ENCODE measurements at regions not wholly inside any gene's neighbourhood (a gene's known extent, or its start where the extent isn't known, plus 50 kb on each side); places are given as distances from the start of the nearest gene placed in this dataset.

GRCh38 chr3:159800434-159801155, 188.0 kb upstream of the IL12A start:
- H3K27me3 ChIP-seq (replicated peaks; ENCODE audit: insufficient read depth, low read length): no peaks in the 10 kb centered on the region
- DNase-seq: no peak
- no peaks in the 10 kb centered on the region for H3K9me3 ChIP-seq (replicated peaks; ENCODE audit: insufficient read depth, low read length)
- H3K4me1 ChIP-seq (ENCODE audit: low read length): no peaks in the 10 kb centered on the region
- H3K9me2 ChIP-seq (replicated peaks; ENCODE audit: insufficient read depth, low read length): no peaks in the 10 kb centered on the region
- no peak for TF ChIP-seq CTCF (IDR thresholded peaks at IDR 0.05; ENCODE audit: low read length)
- no peak for TF ChIP-seq EZH2 (optimal IDR thresholded peaks at IDR 0.05; ENCODE audit: low read depth, low read length)
- TF ChIP-seq EZH2phosphoT487 (IDR thresholded peaks at IDR 0.05; ENCODE audit: low read length): no peak
- no peaks in the 10 kb centered on the region for H4K20me1 ChIP-seq (ENCODE audit: insufficient read depth, low read length)
- no peak overlapping the region for H3K27ac ChIP-seq (ENCODE audit: low read length)
- H3K4me3 ChIP-seq (ENCODE audit: low read length): no peak overlapping the region
- no peak overlapping the region for H2AFZ ChIP-seq (ENCODE audit: low read length)
- no peak overlapping the region for H3K9ac ChIP-seq (ENCODE audit: low read length)
- H3K79me2 ChIP-seq (ENCODE audit: low read length): no peaks in the 10 kb centered on the region
- no peaks in the 10 kb centered on the region for H3K36me3 ChIP-seq (replicated peaks; ENCODE audit: insufficient read depth, low read length)
- no peaks in the 10 kb centered on the region for H3F3A ChIP-seq (ENCODE audit: insufficient read depth, low read length)
- H3K4me2 ChIP-seq (ENCODE audit: low read depth, low read length): no peak overlapping the region

GRCh38 chr3:159802864-159803263, 185.8 kb upstream of the IL12A start:
- Histone ChIP-seq H3K27ac (ENCODE audit: low read length) (no peak overlapping the region), H3F3A (ENCODE audit: insufficient read depth, low read length) (no peaks in the 10 kb centered on the region), H3K9ac (ENCODE audit: low read length) (no peak overlapping the region), H3K4me2 (ENCODE audit: low read depth, low read length) (no peak overlapping the region), H3K36me3 (replicated peaks; ENCODE audit: insufficient read depth, low read length) (no peaks in the 10 kb centered on the region), H3K9me2 (replicated peaks; ENCODE audit: insufficient read depth, low read length) (no peaks in the 10 kb centered on the region), H3K27me3 (replicated peaks; ENCODE audit: insufficient read depth, low read length) (no peaks in the 10 kb centered on the region), H2AFZ (ENCODE audit: low read length) (no peak overlapping the region), H3K79me2 (ENCODE audit: low read length) (no peaks in the 10 kb centered on the region), H3K4me3 (ENCODE audit: low read length) (no peak overlapping the region), H4K20me1 (ENCODE audit: insufficient read depth, low read length) (no peaks in the 10 kb centered on the region), H3K9me3 (replicated peaks; ENCODE audit: insufficient read depth, low read length) (no peaks in the 10 kb centered on the region), H3K4me1 (ENCODE audit: low read length) (no peaks in the 10 kb centered on the region)
- no peak for TF ChIP-seq CTCF (IDR thresholded peaks at IDR 0.05; ENCODE audit: low read length)
- TF ChIP-seq EZH2 (optimal IDR thresholded peaks at IDR 0.05; ENCODE audit: low read depth, low read length): no peak
- no peak for TF ChIP-seq EZH2phosphoT487 (IDR thresholded peaks at IDR 0.05; ENCODE audit: low read length)
- DNase-seq: no peak

- Histone ChIP-seq H3K9ac (ENCODE audit: low read length) (no peak overlapping the region), H4K20me1 (ENCODE audit: insufficient read depth, low read length) (no peaks in the 10 kb centered on the region), H3K79me2 (ENCODE audit: low read length) (no peaks in the 10 kb centered on the region), H3K4me3 (ENCODE audit: low read length) (no peak overlapping the region), H3K27ac (ENCODE audit: low read length) (no peak overlapping the region), H3K4me1 (ENCODE audit: low read length) (no peaks in the 10 kb centered on the region), H3K27me3 (replicated peaks; ENCODE audit: insufficient read depth, low read length) (no peaks in the 10 kb centered on the region), H3K36me3 (replicated peaks; ENCODE audit: insufficient read depth, low read length) (no peaks in the 10 kb centered on the region), H3F3A (ENCODE audit: insufficient read depth, low read length) (no peaks in the 10 kb centered on the region), H3K9me3 (replicated peaks; ENCODE audit: insufficient read depth, low read length) (no peaks in the 10 kb centered on the region), H3K9me2 (replicated peaks; ENCODE audit: insufficient read depth, low read length) (no peaks in the 10 kb centered on the region), H3K4me2 (ENCODE audit: low read depth, low read length) (no peak overlapping the region), H2AFZ (ENCODE audit: low read length) (no peak overlapping the region)
- TF ChIP-seq EZH2 (optimal IDR thresholded peaks at IDR 0.05; ENCODE audit: low read depth, low read length) (no peak), CTCF (IDR thresholded peaks at IDR 0.05; ENCODE audit: low read length) (no peak), EZH2phosphoT487 (IDR thresholded peaks at IDR 0.05; ENCODE audit: low read length) (no peak)
- no peak for DNase-seq
Observed at GRCh38 chr3:159803459-159803858, 185.2 kb upstream of the IL12A start.

Measured in MM.1S (cell line).